DMS114 treated with DMSO at 0.1 percent for 48 hours (cell line): ENCODE measurements at regions not wholly inside any gene's neighbourhood (a gene's known extent, or its start where the extent isn't known, plus 50 kb on each side); places are given as distances from the start of the nearest gene placed in this dataset.
"Not testable (repeated sequence)": the region's sequence is repeated elsewhere in the genome, so short reads cannot be mapped to it uniquely, and the experiment has no call there.

ENCODE experiments used
- DNase-seq: peaks from one replicate; lab custom pipeline; 2025; ENCODE audit not compliant: unreplicated experiment; lab: John Stamatoyannopoulos, UW

- no peak for DNase-seq
Observed at GRCh38 chr3:31095255-31095654, 200.8 kb upstream of the GADL1 start.

DNA sequence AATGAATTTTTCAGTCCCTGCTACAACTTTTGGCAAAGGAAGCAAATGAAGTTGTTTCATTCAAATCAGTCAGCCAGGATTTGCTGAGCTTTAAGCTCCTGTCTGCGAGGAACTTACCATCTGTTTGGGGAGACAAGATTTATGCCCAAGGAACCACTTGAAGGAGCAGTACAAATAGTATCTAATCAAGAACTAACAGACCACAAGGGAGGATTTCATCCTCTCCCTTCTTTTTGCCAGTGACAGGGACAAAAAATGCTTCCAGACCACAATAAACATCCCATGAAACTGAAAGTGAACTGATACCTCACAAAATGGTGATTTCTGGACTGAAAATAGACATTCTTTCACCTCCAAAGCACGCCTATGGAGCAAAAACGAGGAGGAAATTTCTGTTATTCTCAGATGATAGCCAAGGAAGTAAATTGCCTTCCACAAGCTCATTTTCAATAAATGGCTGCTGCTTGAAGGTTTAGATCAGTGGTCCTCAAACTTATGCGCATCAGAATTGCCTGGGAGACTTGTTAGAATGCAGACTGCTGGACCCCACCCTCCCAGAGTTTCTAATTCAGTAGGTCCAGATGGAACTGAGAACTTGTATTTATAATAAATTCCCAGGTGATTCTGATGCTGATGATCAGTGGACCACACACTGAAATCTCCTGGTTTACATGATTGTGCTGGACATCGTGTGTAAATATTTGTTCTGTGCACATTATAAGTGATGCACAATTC, 202.4 kb upstream of the GADL1 start:
- DNase-seq, result no peak

GRCh38 chr3:31100519-31100918, 206.1 kb upstream of the GADL1 start:
- DNase-seq, result no peak

DNA sequence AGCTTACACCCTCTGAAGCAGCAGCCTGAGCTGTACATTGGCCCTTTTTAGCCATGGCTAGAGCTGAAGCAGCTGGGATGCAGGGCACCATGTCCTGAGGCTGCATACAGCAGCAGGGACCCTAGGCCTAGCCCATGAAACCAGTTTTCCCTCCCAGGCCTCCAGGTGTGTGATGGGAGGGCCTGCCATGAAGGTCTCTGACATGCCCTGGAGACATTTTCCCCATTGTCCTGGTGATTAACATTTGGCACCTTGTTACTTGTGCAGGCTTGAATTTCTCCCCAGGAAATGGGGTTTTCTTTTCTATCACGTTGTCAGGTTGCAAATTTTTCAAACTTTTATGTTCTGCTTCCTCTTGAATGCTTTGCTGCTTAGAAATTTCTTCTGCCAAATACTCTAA, 206.8 kb upstream of the GADL1 start:
- DNase-seq, result not testable (repeated sequence)

- no peak for DNase-seq
Observed at GRCh38 chr3:31102196-31102879, 207.9 kb upstream of the GADL1 start.

DNA sequence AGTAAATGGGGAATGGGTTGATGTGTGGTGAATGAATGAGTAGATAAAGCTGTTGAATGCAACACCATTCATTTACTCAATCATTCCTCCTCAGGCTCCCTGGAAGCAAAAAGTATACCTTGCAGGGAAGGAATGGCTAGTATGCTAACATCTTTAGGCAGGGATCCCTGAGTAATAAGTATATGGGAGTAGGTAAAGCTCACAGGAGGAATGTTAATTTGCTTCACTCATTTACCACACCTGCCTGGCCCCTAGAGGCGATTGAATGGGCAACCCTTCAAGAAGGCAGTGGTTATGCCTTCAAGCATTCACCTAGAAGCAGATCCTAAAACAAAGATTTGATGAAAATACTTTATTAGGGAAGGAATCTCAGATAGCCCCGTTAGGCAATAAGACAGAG, 208.7 kb upstream of the GADL1 start:
- no peak for DNase-seq

GRCh38 chr3:31103623-31104180, 209.2 kb upstream of the GADL1 start:
- no peak for DNase-seq

DNA sequence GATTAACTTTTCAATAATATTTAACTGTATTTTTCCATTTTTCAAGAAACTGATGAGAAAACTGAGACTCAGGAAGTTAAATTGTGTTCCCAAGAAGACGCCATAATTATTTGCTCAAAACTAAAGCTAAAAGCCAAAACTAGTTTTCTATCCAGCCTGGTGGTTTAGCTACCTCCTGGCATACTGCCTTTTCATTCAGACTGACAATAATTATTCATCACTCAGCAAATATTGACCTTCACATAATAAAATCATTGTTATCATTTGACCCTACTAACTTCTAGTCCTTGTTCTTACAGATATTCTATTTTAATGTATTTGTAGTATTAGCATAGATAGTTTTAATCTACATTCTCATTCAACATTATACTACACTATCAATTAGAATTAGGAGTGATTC, 210.6 kb upstream of the GADL1 start:
- no peak for DNase-seq

- no peak for DNase-seq
Observed at GRCh38 chr3:31105438-31106077, 211.1 kb upstream of the GADL1 start.

GRCh38 chr3:31106204-31106603, 211.7 kb upstream of the GADL1 start:
- DNase-seq, result no peak

DNA sequence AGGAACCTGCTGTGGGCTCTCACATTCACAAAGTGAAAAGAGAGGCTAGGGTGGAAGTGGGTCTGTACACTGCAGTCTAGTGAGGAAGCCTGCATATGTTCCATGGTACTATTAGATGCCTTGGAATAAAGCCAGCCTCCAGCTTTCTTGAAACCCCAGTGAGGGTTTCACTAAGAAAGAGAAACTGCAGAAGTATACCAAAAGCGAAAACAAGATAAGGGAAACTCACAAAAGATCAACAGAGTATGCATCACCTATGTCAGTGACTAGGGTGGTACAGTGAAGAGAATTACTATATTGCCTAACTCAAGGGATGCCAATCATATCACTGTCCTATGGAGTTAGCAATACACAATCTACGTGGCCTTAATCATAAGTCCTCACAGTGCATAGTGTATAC, 212.5 kb upstream of the GADL1 start:
- DNase-seq, result no peak

DNA sequence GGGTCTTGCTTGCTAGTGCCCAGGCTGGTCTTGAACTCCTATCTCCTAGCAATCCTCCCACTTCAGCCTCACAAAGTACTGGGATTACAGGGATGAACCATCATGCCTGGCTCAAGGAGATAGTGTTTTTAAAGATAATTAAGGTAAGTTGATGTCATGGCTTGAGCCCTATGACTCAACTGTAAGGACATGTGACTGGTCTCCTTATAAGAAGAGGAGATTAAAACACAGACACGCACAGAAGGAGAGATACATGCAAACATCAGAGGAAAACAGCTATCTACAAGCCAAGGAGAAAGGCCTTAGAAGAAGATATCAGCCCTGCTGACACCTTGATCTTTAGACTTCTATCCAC, 220.4 kb upstream of the GADL1 start:
- DNase-seq, result no peak

GRCh38 chr3:31115531-31115930, 221.1 kb upstream of the GADL1 start:
- DNase-seq, result not testable (repeated sequence)

DNA sequence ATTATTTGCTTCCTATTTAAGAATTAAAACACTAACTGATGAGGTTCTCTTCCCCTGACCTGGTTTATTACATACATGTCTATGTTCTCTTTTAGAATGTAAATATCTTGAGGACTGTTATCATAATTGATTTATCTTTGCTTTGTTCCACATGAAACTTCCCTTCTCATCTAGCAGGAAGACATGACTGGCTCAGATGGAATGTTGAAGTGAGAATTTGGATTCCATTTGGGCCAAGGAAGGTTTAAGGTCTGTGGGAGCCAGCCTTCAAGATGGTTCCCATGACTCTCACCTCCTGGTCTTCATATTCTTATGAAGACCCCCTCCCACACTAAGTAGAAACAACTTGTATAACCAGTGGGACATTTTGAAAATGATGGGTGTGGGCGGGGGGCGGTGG, 222.2 kb upstream of the GADL1 start:
- no peak for DNase-seq

- no peak for DNase-seq
Observed at GRCh38 chr3:31117854-31118253, 223.4 kb upstream of the GADL1 start.

DNA sequence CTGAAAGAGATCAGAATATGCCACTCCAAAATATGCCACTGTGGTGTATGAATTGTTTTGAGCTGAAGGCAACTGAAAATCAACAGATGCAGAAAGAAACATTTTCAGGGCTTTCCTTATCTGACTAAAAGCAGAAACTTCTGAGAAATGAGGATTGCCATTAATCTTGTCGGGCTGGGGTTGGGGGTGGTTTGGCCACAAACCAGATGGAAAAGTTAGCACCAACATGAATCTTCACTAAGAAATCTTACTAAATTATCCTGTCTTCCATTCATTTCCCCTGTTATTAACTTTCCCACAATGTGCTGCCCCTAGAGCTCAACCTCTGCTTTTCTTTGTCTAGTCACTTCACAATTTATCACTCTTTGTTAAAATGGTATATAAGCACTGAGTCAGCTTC, 229.9 kb upstream of the GADL1 start:
- no peak for DNase-seq

DNA sequence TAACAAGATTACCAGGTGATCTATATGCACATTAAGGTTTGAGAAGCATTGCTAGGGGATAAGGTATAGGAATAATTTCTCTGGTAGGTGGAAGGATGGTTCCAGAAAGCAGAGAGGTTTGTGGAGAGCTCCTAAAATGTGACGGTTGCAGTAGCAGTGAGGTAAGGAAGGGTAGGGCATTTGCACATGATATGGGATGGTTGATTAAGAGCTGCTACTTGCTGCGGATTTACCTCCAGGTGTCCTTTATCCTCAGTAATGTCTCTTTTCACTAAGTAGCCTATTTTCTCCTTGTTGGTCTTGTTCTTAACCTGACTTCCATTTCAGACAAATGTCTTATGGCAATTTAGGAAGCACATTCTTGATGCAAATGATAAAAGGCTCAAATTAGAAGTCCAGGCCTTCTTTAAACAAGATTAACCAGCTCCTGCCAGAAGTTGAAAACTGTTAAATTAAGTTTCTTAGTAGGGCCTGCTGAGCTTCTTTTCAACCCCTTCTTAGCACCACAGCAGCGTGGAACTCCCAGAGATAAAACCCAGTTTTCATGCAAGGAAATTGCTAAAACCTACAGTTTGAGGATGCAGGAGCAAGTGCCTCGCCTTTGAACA, 231.1 kb upstream of the GADL1 start:
- no peak for DNase-seq

DNA sequence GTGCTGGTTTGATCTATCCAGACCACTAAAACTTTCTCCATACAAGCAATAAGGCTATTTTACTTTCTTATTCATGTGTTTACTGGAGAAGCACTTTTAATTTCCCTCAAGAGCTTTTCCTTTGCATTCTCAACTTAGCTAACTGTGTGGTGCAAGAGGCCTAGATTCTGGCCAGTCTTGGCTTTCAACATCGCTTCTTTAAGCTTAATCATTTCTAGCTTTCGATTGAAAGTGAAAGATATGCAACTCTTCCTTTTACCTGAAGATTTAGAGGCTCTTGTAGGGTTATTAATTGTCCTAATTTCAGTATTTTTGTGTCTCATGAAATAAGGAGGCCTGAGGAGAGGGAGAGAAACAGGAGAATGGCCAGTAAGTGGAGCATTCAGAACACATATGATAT, 234.8 kb upstream of the GADL1 start:
- no peak for DNase-seq

- DNase-seq, result no peak
Observed at GRCh38 chr3:31132132-31132769, 237.8 kb upstream of the GADL1 start.

DNA sequence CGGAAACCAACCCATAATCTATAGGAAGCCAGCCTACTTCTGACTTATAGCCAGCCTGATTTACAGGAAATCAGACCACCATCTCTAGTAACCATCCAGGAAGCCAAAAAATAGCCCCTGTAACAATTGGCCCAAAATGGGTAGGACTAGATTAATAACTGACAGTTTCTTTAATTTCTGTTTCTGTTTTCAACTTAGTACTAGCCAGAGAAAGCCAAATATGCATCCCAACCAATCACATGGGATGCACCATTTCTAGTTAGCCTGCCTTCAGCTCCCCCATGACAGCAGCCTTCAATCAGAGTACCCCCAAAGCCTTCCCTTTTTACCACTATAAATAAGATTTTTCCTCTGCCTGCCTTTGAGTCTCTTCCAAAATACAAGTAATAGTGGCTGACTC, 239.1 kb upstream of the GADL1 start:
- no peak for DNase-seq

DNA sequence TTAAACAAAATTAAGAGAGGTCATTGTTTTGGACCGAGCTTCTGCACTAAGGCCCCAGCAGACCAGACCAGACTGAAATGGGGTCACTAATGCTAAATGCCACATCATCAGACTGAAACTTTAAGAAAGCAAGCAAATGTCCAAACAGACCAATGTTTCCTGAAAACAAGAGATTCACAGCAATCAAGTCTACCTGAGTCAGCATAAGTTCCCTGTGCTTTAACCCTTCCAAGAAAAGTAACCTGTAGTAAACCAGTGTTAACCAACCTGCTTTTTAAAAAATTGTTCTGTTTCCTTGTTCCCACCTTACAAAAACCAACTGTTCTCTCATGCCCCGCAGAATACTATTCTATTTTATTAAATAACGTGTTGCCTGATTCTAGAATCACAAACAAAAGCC, 241.1 kb upstream of the GADL1 start:
- DNase-seq, result no peak
